Vagina (tissue), 2 donors: ENCODE measurements at regions not wholly inside any gene's neighbourhood (a gene's known extent, or its start where the extent isn't known, plus 50 kb on each side); places are given as distances from the start of the nearest gene placed in this dataset.

Experiments
- DNase-seq, 2 donors: peaks; one replicate each; pipeline ENCODE4 v3.0.0-alpha.2; 2017; ENCODE audit errors: extremely low spot score in 2 of 2
- H3K27ac ChIP-seq: fragments of 200-600 bp; sonication (generic); one replicate; pipeline ENCODE4 v1.5.1; 2019
- H3K27me3 ChIP-seq: fragments of 200-600 bp; sonication (generic); one replicate; pipeline ENCODE4 v1.5.1; 2019
- H3K36me3 ChIP-seq, 2 donors: fragments of 200-600 bp; sonication (generic); one replicate each; pipeline ENCODE4 v1.5.1; 2017 to 2019
- H3K4me1 ChIP-seq: fragments of 200-600 bp; sonication (generic); one replicate; pipeline ENCODE4 v1.5.1; 2019
- H3K4me3 ChIP-seq, 2 donors: fragments of 200-600 bp; sonication (generic); 1 replicate in 1 of 2; 2 replicates in 1 of 2; pipeline ENCODE4 v1.5.1; 2016 to 2019
- H3K9me3 ChIP-seq: fragments of 200-600 bp; sonication (generic); one replicate; pipeline ENCODE4 v1.5.1; 2019
- POLR2A ChIP-seq, 2 donors: fragments of 450-650 bp; IDR thresholded peaks; one replicate each; pipeline ENCODE4 v1.6.1; 2017; ENCODE audit warnings: antibody characterized with exemption in 2 of 2, mild to moderate bottlenecking in 2 of 2, moderate library complexity in 2 of 2
- POLR2AphosphoS5 ChIP-seq, 2 donors: sonication (generic); formaldehyde crosslinking; IDR thresholded peaks; one replicate each; pipeline ENCODE4 v1.9.0; 2017; ENCODE audit warnings: antibody characterized with exemption in 2 of 2, mild to moderate bottlenecking in 2 of 2, low read depth in 1 of 2; ENCODE audit not compliant: insufficient read depth in 1 of 2
- intact Hi-C: fragments of 100-400 bp; cut with DNase I; formaldehyde crosslinking; loops from one replicate; pipeline ENCODE4 v1.15.1; 2023
- TF ChIP-seq, protein P1 (sequence below), 3 experiments: fragments of 450-650 bp in 2 of 3; fragments of 200-600 bp in 1 of 3; sonication (generic) in 1 of 3; IDR thresholded peaks; one replicate each; pipeline ENCODE4 v1.5.1; 2017 to 2019; ENCODE audit warnings: antibody characterized with exemption in 3 of 3, mild to moderate bottlenecking in 2 of 3, moderate library complexity in 2 of 3

DNA sequence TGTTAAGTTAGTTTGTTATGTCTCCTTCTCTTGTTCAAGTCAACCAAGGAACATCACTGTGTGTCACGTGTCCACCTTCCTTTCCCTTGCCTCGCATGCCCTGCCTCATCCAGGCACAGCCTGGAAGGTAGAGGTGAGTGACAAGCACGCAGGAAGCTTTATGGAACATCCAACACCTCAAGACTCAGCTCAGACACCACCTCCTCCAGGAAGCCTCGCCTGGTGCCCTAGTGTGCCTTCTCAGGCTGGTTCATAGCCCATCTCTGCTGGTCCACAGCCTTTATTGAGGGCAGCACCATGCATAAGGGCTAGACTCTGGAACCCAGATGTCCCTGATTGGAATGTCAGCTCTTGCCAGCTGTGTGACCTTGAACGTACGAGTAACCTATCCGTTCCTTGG, 224.3 kb downstream of the ANKRD60 start:
- no peak for DNase-seq
- Histone ChIP-seq H3K36me3 (no peaks in the 10 kb centered on the region), H3K4me3 (no peak overlapping the region), H3K27ac (no peak overlapping the region), H3K4me1 (peaks cover 34% of the 10 kb centered on the region), H3K9me3 (no peaks in the 10 kb centered on the region), H3K27me3 (no peaks in the 10 kb centered on the region)
- intact Hi-C loops, result no loop called here
- no peak for TF ChIP-seq POLR2A (IDR thresholded peaks at IDR 0.05)
- no peak for TF ChIP-seq POLR2AphosphoS5 (IDR thresholded peaks at IDR 0.05; ENCODE audit: insufficient read depth in 1 of 2, low read depth in 1 of 2)

DNA sequence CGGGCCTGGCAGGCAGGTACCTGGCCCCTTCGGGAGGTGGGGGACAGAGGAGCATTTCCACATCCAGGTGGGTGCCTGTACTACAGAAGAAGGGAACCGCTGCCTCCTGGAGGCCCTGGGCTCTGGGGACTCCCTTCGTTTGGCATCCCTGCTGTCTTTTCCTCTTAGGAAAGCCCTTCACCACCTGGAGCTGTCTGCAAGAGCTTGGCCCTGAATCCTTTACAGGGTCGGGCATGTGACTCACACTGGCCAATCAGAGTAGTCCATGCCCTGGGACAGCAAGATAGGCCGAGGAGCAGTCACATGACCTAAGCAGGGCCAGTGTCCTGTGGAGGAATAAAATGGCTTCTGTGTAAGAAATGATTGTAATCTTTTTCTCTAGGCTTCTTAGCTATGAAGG, 224.9 kb downstream of the ANKRD60 start:
- no peak overlapping the region for H3K4me3 ChIP-seq
- no peaks in the 10 kb centered on the region for H3K36me3 ChIP-seq
- intact Hi-C loops, result no loop called here
- no peak for DNase-seq
- H3K9me3 ChIP-seq, result no peaks in the 10 kb centered on the region
- TF ChIP-seq POLR2AphosphoS5 (IDR thresholded peaks at IDR 0.05; ENCODE audit: insufficient read depth in 1 of 2, low read depth in 1 of 2), result no peak
- no peaks in the 10 kb centered on the region for H3K27me3 ChIP-seq
- no peak overlapping the region for H3K27ac ChIP-seq
- H3K4me1 ChIP-seq, result peaks cover 35% of the 10 kb centered on the region

DNA sequence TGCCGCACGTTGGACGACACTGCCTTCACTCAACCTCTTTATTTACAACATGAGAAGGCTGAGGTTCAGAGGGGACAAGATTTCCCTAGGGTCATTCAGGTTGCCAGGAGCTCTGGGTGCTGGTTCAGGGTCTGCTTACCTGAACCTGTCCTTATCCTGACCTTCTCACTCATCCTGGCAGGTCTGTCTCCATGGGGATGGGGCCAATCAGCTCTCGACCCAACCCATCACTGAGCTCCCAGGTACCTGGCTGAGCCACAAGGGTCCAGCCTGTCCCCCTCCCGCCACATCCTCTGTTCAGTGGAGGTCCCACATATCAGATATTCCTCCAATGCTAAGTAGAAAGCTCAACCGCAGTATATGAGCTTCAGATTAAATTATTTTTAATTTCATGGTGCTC, 225.6 kb downstream of the ANKRD60 start:
- Histone ChIP-seq H3K4me1 (peaks cover 30% of the 10 kb centered on the region), H3K4me3 (no peak overlapping the region), H3K27ac (no peak overlapping the region), H3K27me3 (no peaks in the 10 kb centered on the region), H3K9me3 (no peaks in the 10 kb centered on the region), H3K36me3 (no peaks in the 10 kb centered on the region)
- intact Hi-C loops, result no loop called here
- DNase-seq, result no peak
- TF ChIP-seq POLR2AphosphoS5 (IDR thresholded peaks at IDR 0.05; ENCODE audit: insufficient read depth in 1 of 2, low read depth in 1 of 2), result no peak
- TF ChIP-seq POLR2A (IDR thresholded peaks at IDR 0.05), result no peak
- TF ChIP-seq, protein P1, sequence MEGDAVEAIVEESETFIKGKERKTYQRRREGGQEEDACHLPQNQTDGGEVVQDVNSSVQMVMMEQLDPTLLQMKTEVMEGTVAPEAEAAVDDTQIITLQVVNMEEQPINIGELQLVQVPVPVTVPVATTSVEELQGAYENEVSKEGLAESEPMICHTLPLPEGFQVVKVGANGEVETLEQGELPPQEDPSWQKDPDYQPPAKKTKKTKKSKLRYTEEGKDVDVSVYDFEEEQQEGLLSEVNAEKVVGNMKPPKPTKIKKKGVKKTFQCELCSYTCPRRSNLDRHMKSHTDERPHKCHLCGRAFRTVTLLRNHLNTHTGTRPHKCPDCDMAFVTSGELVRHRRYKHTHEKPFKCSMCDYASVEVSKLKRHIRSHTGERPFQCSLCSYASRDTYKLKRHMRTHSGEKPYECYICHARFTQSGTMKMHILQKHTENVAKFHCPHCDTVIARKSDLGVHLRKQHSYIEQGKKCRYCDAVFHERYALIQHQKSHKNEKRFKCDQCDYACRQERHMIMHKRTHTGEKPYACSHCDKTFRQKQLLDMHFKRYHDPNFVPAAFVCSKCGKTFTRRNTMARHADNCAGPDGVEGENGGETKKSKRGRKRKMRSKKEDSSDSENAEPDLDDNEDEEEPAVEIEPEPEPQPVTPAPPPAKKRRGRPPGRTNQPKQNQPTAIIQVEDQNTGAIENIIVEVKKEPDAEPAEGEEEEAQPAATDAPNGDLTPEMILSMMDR (IDR thresholded peaks at IDR 0.05), result no peak

DNA sequence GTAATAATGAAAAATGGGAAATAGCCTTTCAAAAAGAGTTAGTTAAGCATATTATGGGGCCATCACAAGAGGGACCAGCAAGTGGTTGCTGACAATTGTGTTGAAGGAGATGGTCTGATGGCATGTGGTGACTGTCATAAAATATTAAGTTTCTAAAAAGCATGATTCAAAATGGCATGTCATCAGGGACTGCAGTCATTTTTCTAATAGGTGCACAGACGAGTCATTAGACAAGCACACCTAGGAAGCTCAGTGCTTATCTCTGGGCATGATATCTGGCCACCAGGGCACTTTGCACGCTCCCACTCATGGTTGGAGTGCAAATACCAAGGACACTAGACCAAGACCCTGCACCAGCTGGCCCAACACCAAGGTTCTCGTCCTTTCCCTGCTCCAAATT, 226.5 kb downstream of the ANKRD60 start:
- Histone ChIP-seq H3K4me1 (peaks cover 31% of the 10 kb centered on the region), H3K9me3 (no peaks in the 10 kb centered on the region), H3K27ac (no peak overlapping the region), H3K36me3 (no peaks in the 10 kb centered on the region), H3K4me3 (no peak overlapping the region), H3K27me3 (no peaks in the 10 kb centered on the region)
- intact Hi-C loops, result no loop called here
- DNase-seq, result no peak
- TF ChIP-seq POLR2AphosphoS5 (IDR thresholded peaks at IDR 0.05; ENCODE audit: insufficient read depth in 1 of 2, low read depth in 1 of 2), result no peak
- no peak for TF ChIP-seq POLR2A (IDR thresholded peaks at IDR 0.05)
- TF ChIP-seq, protein P1 (IDR thresholded peaks at IDR 0.05), result no peak

DNA sequence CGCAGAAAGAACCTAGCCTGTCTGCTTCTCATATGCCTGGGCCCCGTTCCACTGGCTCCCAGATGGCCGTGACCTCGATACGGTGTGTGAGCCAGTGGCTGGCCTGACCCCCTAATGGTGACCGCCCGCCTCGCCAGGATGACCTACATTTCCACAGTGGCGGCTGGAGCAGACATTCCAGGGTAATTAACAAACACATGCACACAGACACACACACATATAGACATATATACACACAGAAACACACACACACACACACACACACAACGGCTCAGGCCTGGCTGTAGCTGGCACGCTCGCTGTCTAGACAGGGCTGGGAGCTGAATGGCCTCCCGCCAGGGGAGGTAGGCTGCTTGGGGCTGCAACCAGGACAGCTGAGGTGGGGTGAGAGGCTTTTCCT, 227.1 kb downstream of the ANKRD60 start:
- TF ChIP-seq, protein P1 (IDR thresholded peaks at IDR 0.05), result no peak
- TF ChIP-seq POLR2AphosphoS5 (IDR thresholded peaks at IDR 0.05; ENCODE audit: insufficient read depth in 1 of 2, low read depth in 1 of 2) (no peak), POLR2A (IDR thresholded peaks at IDR 0.05) (no peak)
- DNase-seq, result no peak
- Histone ChIP-seq H3K36me3 (no peaks in the 10 kb centered on the region), H3K4me3 (no peak overlapping the region), H3K27me3 (no peaks in the 10 kb centered on the region), H3K4me1 (peaks cover 37% of the 10 kb centered on the region), H3K9me3 (no peaks in the 10 kb centered on the region), H3K27ac (no peak overlapping the region)
- intact Hi-C loops, result no loop called here

DNA sequence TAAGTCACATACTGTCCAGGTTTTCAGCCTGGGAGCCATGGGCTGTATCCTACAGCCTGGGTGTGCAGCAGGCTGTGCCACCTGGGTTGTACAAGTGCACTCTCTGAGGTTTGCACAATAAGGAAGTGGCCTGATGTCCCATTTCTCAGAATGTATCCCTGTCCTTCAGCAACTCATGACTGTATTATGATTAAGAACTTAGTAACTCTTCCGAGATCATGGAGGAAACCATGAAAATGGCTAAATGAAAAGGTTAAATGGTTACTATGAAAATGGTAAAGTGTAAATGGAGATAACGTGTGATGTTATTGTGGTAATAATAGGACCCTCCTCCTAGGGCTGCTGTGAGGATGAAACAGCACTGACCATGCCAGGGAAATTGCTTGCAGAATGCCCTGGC, 227.6 kb downstream of the ANKRD60 start:
- intact Hi-C loops, result no loop called here
- Histone ChIP-seq H3K4me3 (no peak overlapping the region), H3K27ac (no peak overlapping the region), H3K36me3 (no peaks in the 10 kb centered on the region), H3K27me3 (no peaks in the 10 kb centered on the region), H3K9me3 (no peaks in the 10 kb centered on the region), H3K4me1 (peaks cover 42% of the 10 kb centered on the region)
- DNase-seq, result no peak
- TF ChIP-seq POLR2AphosphoS5 (IDR thresholded peaks at IDR 0.05; ENCODE audit: insufficient read depth in 1 of 2, low read depth in 1 of 2) (no peak), POLR2A (IDR thresholded peaks at IDR 0.05) (no peak)
- TF ChIP-seq, protein P1 (IDR thresholded peaks at IDR 0.05), result no peak
